ENCODE measurements at regions not wholly inside any gene's neighbourhood (a gene's known extent, or its start where the extent isn't known, plus 50 kb on each side); places are given as distances from the start of the nearest gene placed in this dataset.

- H3K4me3 ChIP-seq (ENCODE audit: insufficient read depth, low read length, poor library complexity, severe bottlenecking), result no peak overlapping the region
- no peak overlapping the region for H3K27ac ChIP-seq (ENCODE audit: low read depth, low read length)
- no peaks in the 10 kb centered on the region for H3K9me3 ChIP-seq (ENCODE audit: insufficient read depth, low read length)
- no peaks in the 10 kb centered on the region for H3K79me2 ChIP-seq (ENCODE audit: insufficient read depth, low read length)
- H3K9me2 ChIP-seq (replicated peaks; ENCODE audit: insufficient read depth, low read length), result no peaks in the 10 kb centered on the region
- no peak overlapping the region for H3K9ac ChIP-seq (ENCODE audit: low read length)
- H3K36me3 ChIP-seq (ENCODE audit: low read length), result no peaks in the 10 kb centered on the region
- no peaks in the 10 kb centered on the region for H3K27me3 ChIP-seq (ENCODE audit: low read length)
- H2AFZ ChIP-seq (ENCODE audit: low read depth, low read length, severe bottlenecking), result no peak overlapping the region
- no peaks in the 10 kb centered on the region for H3F3A ChIP-seq (ENCODE audit: insufficient read depth)
- no peak for TF ChIP-seq CTCF (IDR thresholded peaks at IDR 0.05; ENCODE audit: insufficient read depth, low read length, poor library complexity, severe bottlenecking)
- no peak overlapping the region for H3K4me2 ChIP-seq (ENCODE audit: low read depth, low read length, poor library complexity, severe bottlenecking)
- H4K20me1 ChIP-seq (ENCODE audit: low read depth, low read length), result no peaks in the 10 kb centered on the region
These were observed 781.4 kb upstream of the TMEM132C start for GRCh38 chr12:127485528-127485927.

GRCh38 chr12:127487031-127487430 is 779.9 kb upstream of the TMEM132C start:
- H3K4me3 ChIP-seq (ENCODE audit: insufficient read depth, low read length, poor library complexity, severe bottlenecking), result no peak overlapping the region
- H3K4me2 ChIP-seq (ENCODE audit: low read depth, low read length, poor library complexity, severe bottlenecking), result no peak overlapping the region
- H3K36me3 ChIP-seq (ENCODE audit: low read length), result no peaks in the 10 kb centered on the region

GRCh38 chr12:127489061-127489460 is 777.9 kb upstream of the TMEM132C start:
- Histone ChIP-seq H3K36me3 (ENCODE audit: low read length) (no peaks in the 10 kb centered on the region), H3K27me3 (ENCODE audit: low read length) (no peaks in the 10 kb centered on the region), H3K4me2 (ENCODE audit: low read depth, low read length, poor library complexity, severe bottlenecking) (no peak overlapping the region), H3K9me3 (ENCODE audit: insufficient read depth, low read length) (no peaks in the 10 kb centered on the region), H3K9me2 (replicated peaks; ENCODE audit: insufficient read depth, low read length) (no peaks in the 10 kb centered on the region), H4K20me1 (ENCODE audit: low read depth, low read length) (no peaks in the 10 kb centered on the region), H3K4me3 (ENCODE audit: insufficient read depth, low read length, poor library complexity, severe bottlenecking) (no peak overlapping the region), H3K27ac (ENCODE audit: low read depth, low read length) (no peak overlapping the region), H2AFZ (ENCODE audit: low read depth, low read length, severe bottlenecking) (no peak overlapping the region), H3K79me2 (ENCODE audit: insufficient read depth, low read length) (no peaks in the 10 kb centered on the region), H3F3A (ENCODE audit: insufficient read depth) (no peaks in the 10 kb centered on the region), H3K9ac (ENCODE audit: low read length) (no peak overlapping the region)
- TF ChIP-seq EZH2phosphoT487 (conservative IDR thresholded peaks at IDR 0.05; ENCODE audit: low read length), result no peak
- no peak for TF ChIP-seq CTCF (IDR thresholded peaks at IDR 0.05; ENCODE audit: insufficient read depth, low read length, poor library complexity, severe bottlenecking)

More at GRCh38 chr12:127487031-127487430, 779.9 kb upstream of the TMEM132C start:
- Histone ChIP-seq H3K9me3 (ENCODE audit: insufficient read depth, low read length) (no peaks in the 10 kb centered on the region), H3K9me2 (replicated peaks; ENCODE audit: insufficient read depth, low read length) (no peaks in the 10 kb centered on the region), H3K79me2 (ENCODE audit: insufficient read depth, low read length) (no peaks in the 10 kb centered on the region), H4K20me1 (ENCODE audit: low read depth, low read length) (no peaks in the 10 kb centered on the region), H2AFZ (ENCODE audit: low read depth, low read length, severe bottlenecking) (no peak overlapping the region), H3F3A (ENCODE audit: insufficient read depth) (no peaks in the 10 kb centered on the region), H3K27me3 (ENCODE audit: low read length) (no peaks in the 10 kb centered on the region), H3K9ac (ENCODE audit: low read length) (no peak overlapping the region), H3K27ac (ENCODE audit: low read depth, low read length) (no peak overlapping the region)
- no peak for TF ChIP-seq EZH2phosphoT487 (conservative IDR thresholded peaks at IDR 0.05; ENCODE audit: low read length)
- TF ChIP-seq CTCF (IDR thresholded peaks at IDR 0.05; ENCODE audit: insufficient read depth, low read length, poor library complexity, severe bottlenecking), result no peak
